ENCODE measurements at regions not wholly inside any gene's neighbourhood (a gene's known extent, or its start where the extent isn't known, plus 50 kb on each side); places are given as distances from the start of the nearest gene placed in this dataset.

GRCh38 chr17:52378860-52379259 is 220.3 kb upstream of the CA10 start:
- FAIRE-seq (no peak), DNase-seq (ENCODE audit: low read depth) (no peak)
- Mint-ChIP-seq H3K9me3 (ENCODE audit: unreplicated experiment) (no peaks in the 10 kb centered on the region), H3K27me3 (ENCODE audit: low read depth, unreplicated experiment) (no peaks in the 10 kb centered on the region), H3K36me3 (ENCODE audit: low read depth, unreplicated experiment) (no peaks in the 10 kb centered on the region), H3K4me3 (ENCODE audit: unreplicated experiment) (no peak overlapping the region), H3K27ac (ENCODE audit: unreplicated experiment) (no peak overlapping the region), H3K4me1 (ENCODE audit: low read depth, unreplicated experiment) (no peaks in the 10 kb centered on the region)
- TF ChIP-seq CTCF (IDR thresholded peaks at IDR 0.05; ENCODE audit: insufficient read depth, low read depth, low read length) (no peak), EZH2 (IDR thresholded peaks at IDR 0.05; ENCODE audit: insufficient read depth, low read length) (no peak)
- Histone ChIP-seq H3K36me3 (ENCODE audit: insufficient read depth, low read length) (no peaks in the 10 kb centered on the region), H3K9me3 (ENCODE audit: insufficient read depth, low read depth, low read length) (no peaks in the 10 kb centered on the region), H3K9ac (ENCODE audit: low read length) (no peak overlapping the region), H3K27me3 (ENCODE audit: insufficient read depth, low read length) (no peaks in the 10 kb centered on the region), H3K4me3 (ENCODE audit: insufficient read depth, low read depth, low read length) (no peak overlapping the region), H3K4me1 (ENCODE audit: insufficient read depth, low read length) (no peaks in the 10 kb centered on the region), H3K79me2 (ENCODE audit: insufficient read depth, low read length) (no peaks in the 10 kb centered on the region), H3K27ac (ENCODE audit: low read depth, low read length) (no peak overlapping the region), H3K4me2 (ENCODE audit: low read length) (no peak overlapping the region), H2AFZ (ENCODE audit: low read depth, low read length) (no peak overlapping the region), H4K20me1 (ENCODE audit: insufficient read depth, low read length) (no peaks in the 10 kb centered on the region)

- H3K27ac ChIP-seq (ENCODE audit: low read depth, low read length): no peak overlapping the region
- Mint-ChIP-seq H3K36me3 (ENCODE audit: low read depth, unreplicated experiment) (no peaks in the 10 kb centered on the region), H3K9me3 (ENCODE audit: unreplicated experiment) (no peaks in the 10 kb centered on the region), H3K27me3 (ENCODE audit: low read depth, unreplicated experiment) (no peaks in the 10 kb centered on the region), H3K4me1 (ENCODE audit: low read depth, unreplicated experiment) (no peaks in the 10 kb centered on the region), H3K4me3 (ENCODE audit: unreplicated experiment) (no peak overlapping the region), H3K27ac (ENCODE audit: unreplicated experiment) (no peak overlapping the region)
- no peak overlapping the region for H3K4me2 ChIP-seq (ENCODE audit: low read length)
- no peaks in the 10 kb centered on the region for H3K79me2 ChIP-seq (ENCODE audit: insufficient read depth, low read length)
- H3K9ac ChIP-seq (ENCODE audit: low read length): no peak overlapping the region
- no peak overlapping the region for H3K4me3 ChIP-seq (ENCODE audit: insufficient read depth, low read depth, low read length)
- H3K4me1 ChIP-seq (ENCODE audit: insufficient read depth, low read length): no peaks in the 10 kb centered on the region
- DNase-seq (ENCODE audit: low read depth): no peak
- TF ChIP-seq EZH2 (IDR thresholded peaks at IDR 0.05; ENCODE audit: insufficient read depth, low read length) (no peak), CTCF (IDR thresholded peaks at IDR 0.05; ENCODE audit: insufficient read depth, low read depth, low read length) (no peak)
- H3K9me3 ChIP-seq (ENCODE audit: insufficient read depth, low read depth, low read length): peaks cover 3% of the 10 kb centered on the region
- no peaks in the 10 kb centered on the region for H3K36me3 ChIP-seq (ENCODE audit: insufficient read depth, low read length)
- H3K27me3 ChIP-seq (ENCODE audit: insufficient read depth, low read length): no peaks in the 10 kb centered on the region
- H4K20me1 ChIP-seq (ENCODE audit: insufficient read depth, low read length): no peaks in the 10 kb centered on the region
- no peak overlapping the region for H2AFZ ChIP-seq (ENCODE audit: low read depth, low read length)
- FAIRE-seq: no peak
These were observed 217.6 kb upstream of the CA10 start for GRCh38 chr17:52376137-52376536.

GRCh38 chr17:52368886-52369285 is 210.4 kb upstream of the CA10 start:
- no peak overlapping the region for H3K9ac ChIP-seq (ENCODE audit: low read length)
- DNase-seq (ENCODE audit: low read depth) (no peak), FAIRE-seq (no peak)
- no peaks in the 10 kb centered on the region for H3K36me3 Mint-ChIP-seq (ENCODE audit: low read depth, unreplicated experiment)
- no peak overlapping the region for H2AFZ ChIP-seq (ENCODE audit: low read depth, low read length)
- H3K9me3 Mint-ChIP-seq (ENCODE audit: unreplicated experiment): no peaks in the 10 kb centered on the region
- peaks cover 3% of the 10 kb centered on the region for H3K27me3 Mint-ChIP-seq (ENCODE audit: low read depth, unreplicated experiment)
- no peak for TF ChIP-seq CTCF (IDR thresholded peaks at IDR 0.05; ENCODE audit: insufficient read depth, low read depth, low read length)
- TF ChIP-seq EZH2 (IDR thresholded peaks at IDR 0.05; ENCODE audit: insufficient read depth, low read length): no peak
- no peak overlapping the region for H3K4me2 ChIP-seq (ENCODE audit: low read length)
- no peak overlapping the region for H3K27ac ChIP-seq (ENCODE audit: low read depth, low read length)
- no peak overlapping the region for H3K4me3 ChIP-seq (ENCODE audit: insufficient read depth, low read depth, low read length)
- H3K27ac Mint-ChIP-seq (ENCODE audit: unreplicated experiment): no peak overlapping the region
- no peaks in the 10 kb centered on the region for H3K27me3 ChIP-seq (ENCODE audit: insufficient read depth, low read length)
- H3K4me3 Mint-ChIP-seq (ENCODE audit: unreplicated experiment): no peak overlapping the region
- H4K20me1 ChIP-seq (ENCODE audit: insufficient read depth, low read length): no peaks in the 10 kb centered on the region
- H3K36me3 ChIP-seq (ENCODE audit: insufficient read depth, low read length): no peaks in the 10 kb centered on the region
- no peaks in the 10 kb centered on the region for H3K79me2 ChIP-seq (ENCODE audit: insufficient read depth, low read length)
- peaks cover 3% of the 10 kb centered on the region for H3K9me3 ChIP-seq (ENCODE audit: insufficient read depth, low read depth, low read length)
- no peaks in the 10 kb centered on the region for H3K4me1 Mint-ChIP-seq (ENCODE audit: low read depth, unreplicated experiment)
- H3K4me1 ChIP-seq (ENCODE audit: insufficient read depth, low read length): no peaks in the 10 kb centered on the region

Measured in astrocyte (in vitro differentiated cells and primary cell).